Gastroesophageal sphincter (tissue), 4 donors: ENCODE measurements at regions not wholly inside any gene's neighbourhood (a gene's known extent, or its start where the extent isn't known, plus 50 kb on each side); places are given as distances from the start of the nearest gene placed in this dataset.

ENCODE experiments used
- ATAC-seq: fragments of 150-250 bp; one replicate; pipeline ENCODE4 v1.9.1; 2016; ENCODE audit warnings: mild to moderate bottlenecking, moderate library complexity
- H3K27ac ChIP-seq, 4 donors: fragments of 200-600 bp; sonication (generic) in 3 of 4; 1 replicate in 3 of 4; 2 replicates in 1 of 4; pipeline ENCODE4 v1.5.1; 2016 to 2019
- H3K27me3 ChIP-seq: fragments of 200-600 bp; sonication (generic); one replicate; pipeline ENCODE4 v1.5.1; 2019
- H3K36me3 ChIP-seq, 2 donors: fragments of 200-600 bp; sonication (generic); one replicate each; pipeline ENCODE4 v1.5.1; 2019; ENCODE audit warnings: control low read depth in 1 of 2
- H3K4me1 ChIP-seq, 3 donors: fragments of 200-600 bp; sonication (generic); 1 replicate in 2 of 3; 2 replicates in 1 of 3; pipeline ENCODE4 v1.5.1; 2016 to 2019; ENCODE audit warnings: control low read depth in 2 of 3
- H3K4me3 ChIP-seq, 2 donors: fragments of 200-600 bp; sonication (generic); one replicate each; pipeline ENCODE4 v1.5.1; 2019; ENCODE audit warnings: mild to moderate bottlenecking in 1 of 2, moderate library complexity in 1 of 2
- H3K9me3 ChIP-seq, 3 donors: fragments of 200-600 bp; sonication (generic); one replicate each; pipeline ENCODE4 v1.5.1; 2017 to 2019; ENCODE audit warnings: control low read depth in 2 of 3
- CTCF ChIP-seq, 4 experiments: fragments of 200-600 bp in 2 of 4; fragments of 450-650 bp in 2 of 4; sonication (generic) in 1 of 4; IDR thresholded peaks; one replicate each; pipeline ENCODE4 v1.5.1; 2017 to 2019; ENCODE audit warnings: antibody characterized with exemption in 4 of 4, mild to moderate bottlenecking in 2 of 4, moderate library complexity in 2 of 4
- EP300 ChIP-seq: sonication (generic); formaldehyde crosslinking; IDR thresholded peaks from one replicate; pipeline ENCODE4 v1.6.1; 2017; ENCODE audit warnings: antibody characterized with exemption, mild to moderate bottlenecking
- POLR2A ChIP-seq, 2 donors: fragments of 450-650 bp; IDR thresholded peaks; one replicate each; pipeline ENCODE4 v1.6.1; 2017; ENCODE audit warnings: antibody characterized with exemption in 2 of 2, mild to moderate bottlenecking in 2 of 2, moderate library complexity in 1 of 2
- POLR2AphosphoS5 ChIP-seq: sonication (generic); formaldehyde crosslinking; IDR thresholded peaks from one replicate; pipeline ENCODE4 v1.6.1; 2017; ENCODE audit warnings: antibody characterized with exemption
- WGBS, 2 donors: methylation state at CpG; one replicate each; pipeline ENCODE4 v1.1.5; 2018; ENCODE audit warnings: low coverage in 1 of 2; 5-methylcytosine and 5-hydroxymethylcytosine counted together

- H3K9me3 ChIP-seq: no peaks in the 10 kb centered on the region
- no peak for TF ChIP-seq POLR2A (IDR thresholded peaks at IDR 0.05)
- no peak for TF ChIP-seq POLR2AphosphoS5
- TF ChIP-seq EP300: no peak
- TF ChIP-seq CTCF (IDR thresholded peaks at IDR 0.05): no peak
- H3K27me3 ChIP-seq: no peaks in the 10 kb centered on the region
- peak overlapping the region; percentile 25 to 70 (median 62) for H3K27ac ChIP-seq
- H3K36me3 ChIP-seq: no peaks in the 10 kb centered on the region
- H3K4me1 ChIP-seq: peaks cover 0 to 43% (median 5%) of the 10 kb centered on the region in 3 donors
- no peak overlapping the region for H3K4me3 ChIP-seq
- 50 to 90% methylated on average over 1 to 2 of the region's 2 CpGs for WGBS, 2 donors
- no peak for ATAC-seq
Observed at GRCh38 chr7:16068183-16068582, 353.2 kb downstream of the CRPPA start.

- TF ChIP-seq EP300: no peak
- TF ChIP-seq POLR2A (IDR thresholded peaks at IDR 0.05): no peak
- TF ChIP-seq CTCF (IDR thresholded peaks at IDR 0.05): no peak
- no peak for TF ChIP-seq POLR2AphosphoS5
- ATAC-seq: peak; percentile 29
- Histone ChIP-seq H3K36me3 (no peaks in the 10 kb centered on the region), H3K27ac (peak overlapping the region; percentile 25 to 70 (median 62)), H3K9me3 (no peaks in the 10 kb centered on the region), H3K27me3 (no peaks in the 10 kb centered on the region), H3K4me1 (peaks cover 0 to 46% (median 5%) of the 10 kb centered on the region in 3 donors), H3K4me3 (no peak overlapping the region)
- WGBS, 2 donors: 35 to 63% methylated on average over 3 to 7 of the region's 7 CpGs
Observed at GRCh38 chr7:16067711-16068110, 353.6 kb downstream of the CRPPA start.

GRCh38 chr7:16066805-16067459 lies 354.4 kb downstream of the CRPPA start:
- TF ChIP-seq EP300 (no peak), CTCF (IDR thresholded peaks at IDR 0.05) (no peak), POLR2AphosphoS5 (no peak), POLR2A (IDR thresholded peaks at IDR 0.05) (no peak)
- Histone ChIP-seq H3K27me3 (no peaks in the 10 kb centered on the region), H3K27ac (peak overlapping the region in 3 of 4 donors; percentile 57 to 70 (median 66)), H3K4me3 (no peak overlapping the region), H3K36me3 (no peaks in the 10 kb centered on the region), H3K9me3 (no peaks in the 10 kb centered on the region), H3K4me1 (peaks cover 0 to 53% (median 9%) of the 10 kb centered on the region in 3 donors)
- peak; percentile 44 for ATAC-seq
- WGBS, 2 donors: 41 to 62% methylated on average over 5 of the region's 5 CpGs

- TF ChIP-seq POLR2AphosphoS5 (no peak), POLR2A (IDR thresholded peaks at IDR 0.05) (no peak), EP300 (no peak), CTCF (IDR thresholded peaks at IDR 0.05) (no peak)
- Histone ChIP-seq H3K9me3 (no peaks in the 10 kb centered on the region), H3K27ac (peak overlapping the region in 3 of 4 donors; percentile 57 to 70 (median 66)), H3K36me3 (no peaks in the 10 kb centered on the region), H3K27me3 (no peaks in the 10 kb centered on the region), H3K4me3 (no peak overlapping the region), H3K4me1 (peaks cover 0 to 52% (median 10%) of the 10 kb centered on the region in 3 donors)
- no peak for ATAC-seq
Observed at GRCh38 chr7:16065939-16066338, 355.4 kb downstream of the CRPPA start.
